ENCODE measurements at regions not wholly inside any gene's neighbourhood (a gene's known extent, or its start where the extent isn't known, plus 50 kb on each side); places are given as distances from the start of the nearest gene placed in this dataset.

- DNase-seq (no peak), ATAC-seq (peak in 3 of 4 donors; percentile 41 to 63 (median 51))
- WGBS, 4 donors: 1% methylated on average over 52 to 77 of the region's 79 CpGs
- no peak for TF ChIP-seq CTCF (IDR thresholded peaks at IDR 0.05)
- no peak for TF ChIP-seq POLR2A (IDR thresholded peaks at IDR 0.05)
- intact Hi-C loops (cut with DNase I): no loop called here
- Histone ChIP-seq H3K9me3 (no peaks in the 10 kb centered on the region), H3K4me3 (peak overlapping the region; percentile 37 to 74 (median 58)), H3K36me3 (no peaks in the 10 kb centered on the region), H3K4me1 (peaks cover 0 to 36% (median 13%) of the 10 kb centered on the region in 12 donors), H3K27ac (peak overlapping the region in 1 of 12 donors; percentile 3), H3K27me3 (peaks cover 38 to 95% (median 75%) of the 10 kb centered on the region in 9 donors)
Measured at GRCh38 chr4:182143822-182144625, 99.2 kb upstream of the TENM3 start.

- H3K36me3 ChIP-seq: no peaks in the 10 kb centered on the region
- peaks cover 0 to 36% (median 13%) of the 10 kb centered on the region in 12 donors for H3K4me1 ChIP-seq
- intact Hi-C loops (cut with DNase I): no loop called here
- ATAC-seq: peak in 2 of 4 donors; percentile 10 to 33
- TF ChIP-seq CTCF (IDR thresholded peaks at IDR 0.05) (no peak), POLR2A (IDR thresholded peaks at IDR 0.05) (no peak)
- peak overlapping the region; percentile 37 to 74 (median 58) for H3K4me3 ChIP-seq
- H3K9me3 ChIP-seq: no peaks in the 10 kb centered on the region
- no peak for DNase-seq
- no peak overlapping the region for H3K27ac ChIP-seq
- peaks cover 38 to 95% (median 75%) of the 10 kb centered on the region in 9 donors for H3K27me3 ChIP-seq
- 1 to 12% (median 3%) methylated on average over 5 to 93 of the region's 93 CpGs for WGBS, 4 donors
Measured at GRCh38 chr4:182144626-182145333, 98.4 kb upstream of the TENM3 start.

- no peak for ATAC-seq
- no peak for TF ChIP-seq POLR2A (IDR thresholded peaks at IDR 0.05)
- no peak for TF ChIP-seq CTCF (IDR thresholded peaks at IDR 0.05)
- Histone ChIP-seq H3K36me3 (no peaks in the 10 kb centered on the region), H3K27ac (no peak overlapping the region), H3K4me1 (peaks cover 0 to 36% (median 13%) of the 10 kb centered on the region in 12 donors), H3K4me3 (peak overlapping the region in 10 of 12 donors; percentile 32 to 74 (median 60)), H3K9me3 (no peaks in the 10 kb centered on the region), H3K27me3 (peaks cover 36 to 94% (median 70%) of the 10 kb centered on the region in 9 donors)
- intact Hi-C loops (cut with DNase I): no loop called here
- 22 to 27% (median 26%) methylated on average over 12 of the region's 12 CpGs for WGBS, 4 donors
- no peak for DNase-seq
Measured at GRCh38 chr4:182145334-182145905, 97.8 kb upstream of the TENM3 start.

GRCh38 chr4:182147391-182147790 is 95.8 kb upstream of the TENM3 start:
- DNase-seq (no peak), ATAC-seq (no peak)
- WGBS, 4 donors: 72 to 79% (median 76%) methylated on average over 5 of the region's 5 CpGs
- intact Hi-C loops (cut with DNase I): no loop called here
- peaks cover 0 to 29% (median 13%) of the 10 kb centered on the region in 12 donors for H3K4me1 ChIP-seq
- H3K36me3 ChIP-seq: no peaks in the 10 kb centered on the region
- TF ChIP-seq POLR2A (IDR thresholded peaks at IDR 0.05) (no peak), CTCF (IDR thresholded peaks at IDR 0.05) (no peak)
- H3K9me3 ChIP-seq: no peaks in the 10 kb centered on the region
- H3K4me3 ChIP-seq: no peak overlapping the region
- peaks cover 27 to 84% (median 56%) of the 10 kb centered on the region in 9 donors for H3K27me3 ChIP-seq
- no peak overlapping the region for H3K27ac ChIP-seq

Data from heart left ventricle (tissue), 16 donors.